Activated CD8-positive, alpha-beta T cell treated with anti-CD3 and anti-CD28 coated beads, Interleukin-2, amount 10 ng/mL, durations not matched to agents 7 days and 5 days (primary cell): ENCODE measurements at regions not wholly inside any gene's neighbourhood (a gene's known extent, or its start where the extent isn't known, plus 50 kb on each side); places are given as distances from the start of the nearest gene placed in this dataset.

Experiments used
- ATAC-seq: fragments of 150-1000 bp; cut with Tn5 transposase; one replicate; pipeline ENCODE4 v1.10.0; 2021; ENCODE audit warnings: moderate library complexity
- CTCF ChIA-PET: fragments of 350-600 bp; sonication (Branson Sonifier 250); formaldehyde crosslinking; loops from one replicate; lab custom pipeline; 2021; ENCODE audit warnings: antibody characterized with exemption; lab: Charles Lee
- POLR2A ChIA-PET: fragments of 350-600 bp; sonication (Branson Sonifier 250); formaldehyde crosslinking; loops from one replicate; lab custom pipeline; 2021; ENCODE audit warnings: antibody characterized with exemption; lab: Charles Lee
- DNase-seq: peaks from one replicate; pipeline ENCODE4 v3.0.0-alpha.2; 2020
- H3K27ac Mint-ChIP-seq: one replicate; pipeline ENCODE4 v1.8.0; 2021; ENCODE audit warnings: mild to moderate bottlenecking, mixed read lengths
- H3K27me3 Mint-ChIP-seq: one replicate; pipeline ENCODE4 v1.8.0; 2021; ENCODE audit warnings: low read depth, mixed read lengths
- H3K36me3 Mint-ChIP-seq: one replicate; pipeline ENCODE4 v1.8.0; 2021; ENCODE audit warnings: low read depth, mixed read lengths
- H3K4me1 Mint-ChIP-seq: one replicate; pipeline ENCODE4 v1.8.0; 2021; ENCODE audit warnings: low read depth, mixed read lengths
- H3K4me3 Mint-ChIP-seq: one replicate; pipeline ENCODE4 v1.8.0; 2021; ENCODE audit warnings: mild to moderate bottlenecking, mixed read lengths
- H3K9me3 Mint-ChIP-seq: one replicate; pipeline ENCODE4 v1.8.0; 2022; ENCODE audit warnings: mixed read lengths; ENCODE audit not compliant: insufficient read depth

DNA sequence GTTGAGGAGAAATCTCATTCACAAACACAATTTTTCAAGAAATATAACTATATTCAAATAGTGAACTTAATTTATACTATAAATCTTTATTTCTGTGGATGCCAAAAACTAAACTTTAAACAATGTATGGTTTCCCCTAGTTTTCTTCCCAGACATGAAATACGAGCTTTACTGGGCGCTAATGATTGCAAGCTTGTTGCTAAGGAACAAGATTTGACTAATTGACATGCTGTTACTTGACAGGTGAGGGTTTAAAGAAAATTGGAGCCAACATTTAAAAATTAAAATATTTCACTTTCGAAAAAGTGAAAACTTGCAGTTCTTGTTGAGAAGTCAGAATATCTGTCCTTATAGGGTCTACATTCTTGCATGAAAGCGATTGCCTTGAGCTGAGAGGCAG, 381.0 kb downstream of the MEIS1 start:
- Mint-ChIP-seq H3K4me3 (no peak overlapping the region), H3K9me3 (no peaks in the 10 kb centered on the region), H3K27me3 (no peaks in the 10 kb centered on the region), H3K4me1 (no peaks in the 10 kb centered on the region), H3K27ac (no peak overlapping the region), H3K36me3 (no peaks in the 10 kb centered on the region)
- DNase-seq: no peak
- POLR2A ChIA-PET: no interaction called here
- ATAC-seq: no peak
- CTCF ChIA-PET: no interaction called here

DNA sequence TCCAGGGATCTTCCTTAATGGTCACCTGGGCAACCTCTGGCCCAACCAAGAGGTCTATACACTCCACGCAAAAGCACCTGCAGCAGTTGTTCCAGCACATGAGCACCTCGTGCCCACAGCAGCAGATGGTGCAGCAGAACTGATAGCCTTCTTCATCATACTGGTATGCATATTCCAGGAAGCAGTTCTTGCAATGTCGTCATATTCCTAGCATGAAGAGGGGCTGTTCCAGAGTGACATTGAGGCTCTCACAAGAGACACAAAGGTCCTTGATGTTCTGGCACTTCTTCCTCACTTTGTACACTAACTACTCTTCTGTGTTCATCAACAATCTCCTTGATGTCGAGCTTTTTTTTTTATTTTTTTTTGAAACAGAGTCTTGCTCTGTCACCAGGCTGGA, 386.2 kb downstream of the MEIS1 start:
- Mint-ChIP-seq H3K4me1 (no peaks in the 10 kb centered on the region), H3K27ac (no peak overlapping the region), H3K36me3 (no peaks in the 10 kb centered on the region), H3K27me3 (no peaks in the 10 kb centered on the region), H3K4me3 (no peak overlapping the region), H3K9me3 (no peaks in the 10 kb centered on the region)
- DNase-seq (no peak), ATAC-seq (no peak)
- CTCF ChIA-PET: no interaction called here
- POLR2A ChIA-PET: no interaction called here

DNA sequence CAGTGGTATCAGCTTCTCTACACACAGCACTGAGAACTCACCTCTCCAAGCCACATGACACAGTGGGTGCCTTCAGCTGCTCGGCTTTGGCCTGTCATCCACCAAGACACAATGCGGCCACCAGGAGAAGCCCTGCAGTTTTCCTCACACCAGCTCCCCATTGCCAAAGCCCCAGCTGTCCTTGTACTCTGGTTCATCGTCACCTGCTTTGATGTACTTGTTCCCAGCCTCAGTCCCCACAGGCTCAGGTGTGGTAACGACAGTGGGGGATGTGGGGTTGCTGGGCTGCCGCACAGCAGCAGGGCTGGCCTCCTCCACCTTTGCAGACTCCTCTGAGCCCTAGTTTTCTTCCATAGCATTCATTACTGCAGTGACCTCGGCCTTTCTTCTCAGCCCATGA, 387.3 kb downstream of the MEIS1 start:
- POLR2A ChIA-PET: no interaction called here
- H3K27ac Mint-ChIP-seq: no peak overlapping the region
- H3K4me3 Mint-ChIP-seq: no peak overlapping the region
- ATAC-seq (no peak), DNase-seq (no peak)
- no peaks in the 10 kb centered on the region for H3K36me3 Mint-ChIP-seq
- no peaks in the 10 kb centered on the region for H3K4me1 Mint-ChIP-seq
- CTCF ChIA-PET: no interaction called here
- no peaks in the 10 kb centered on the region for H3K27me3 Mint-ChIP-seq
- no peaks in the 10 kb centered on the region for H3K9me3 Mint-ChIP-seq

DNA sequence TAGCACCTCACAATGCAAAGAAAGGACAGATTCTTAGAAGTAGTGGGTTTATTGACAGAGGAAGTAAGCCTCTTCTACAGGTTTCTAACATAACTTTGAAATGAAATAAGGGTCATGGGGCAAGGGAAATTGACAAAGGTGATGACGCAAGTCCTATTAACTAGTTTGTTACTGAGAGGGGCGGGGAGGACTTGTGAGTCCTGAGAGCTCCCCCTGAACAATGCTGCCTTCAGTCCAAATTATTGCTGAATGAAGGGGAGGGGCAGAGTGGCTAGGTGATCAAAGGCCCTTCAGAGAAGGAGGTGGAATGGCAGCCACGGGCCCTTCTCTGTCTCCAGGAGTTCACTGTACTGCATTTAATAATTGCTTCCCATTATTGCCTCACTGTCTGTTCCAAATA, 390.0 kb downstream of the MEIS1 start:
- H3K27ac Mint-ChIP-seq: no peak overlapping the region
- ATAC-seq (no peak), DNase-seq (no peak)
- H3K27me3 Mint-ChIP-seq: no peaks in the 10 kb centered on the region
- no peak overlapping the region for H3K4me3 Mint-ChIP-seq
- no peaks in the 10 kb centered on the region for H3K4me1 Mint-ChIP-seq
- POLR2A ChIA-PET: no interaction called here
- H3K9me3 Mint-ChIP-seq: no peaks in the 10 kb centered on the region
- no peaks in the 10 kb centered on the region for H3K36me3 Mint-ChIP-seq
- CTCF ChIA-PET: no interaction called here

DNA sequence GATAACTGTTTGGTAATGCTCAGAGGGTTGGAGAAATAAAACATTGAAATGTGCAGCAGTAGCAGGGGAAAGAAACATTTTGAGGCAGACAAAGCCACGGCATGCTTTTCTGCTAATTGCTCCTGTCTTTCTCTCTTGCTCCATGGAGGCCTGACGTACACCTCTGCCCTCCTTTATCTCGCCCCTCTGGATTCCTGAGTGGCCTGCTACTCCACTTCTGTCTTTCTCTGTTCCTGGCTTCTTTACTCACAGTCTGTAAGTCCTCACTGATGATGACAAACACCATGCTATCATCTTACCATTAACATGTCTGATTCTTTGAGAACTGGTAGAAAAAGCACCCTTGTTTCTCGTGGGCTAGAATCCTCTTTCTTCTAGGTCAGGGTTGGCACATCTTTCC, 392.9 kb downstream of the MEIS1 start:
- no peak for ATAC-seq
- CTCF ChIA-PET: no interaction called here
- no peaks in the 10 kb centered on the region for H3K4me1 Mint-ChIP-seq
- POLR2A ChIA-PET: no interaction called here
- H3K27me3 Mint-ChIP-seq: no peaks in the 10 kb centered on the region
- no peak for DNase-seq
- no peak overlapping the region for H3K27ac Mint-ChIP-seq
- H3K36me3 Mint-ChIP-seq: no peaks in the 10 kb centered on the region
- no peak overlapping the region for H3K4me3 Mint-ChIP-seq
- no peaks in the 10 kb centered on the region for H3K9me3 Mint-ChIP-seq

DNA sequence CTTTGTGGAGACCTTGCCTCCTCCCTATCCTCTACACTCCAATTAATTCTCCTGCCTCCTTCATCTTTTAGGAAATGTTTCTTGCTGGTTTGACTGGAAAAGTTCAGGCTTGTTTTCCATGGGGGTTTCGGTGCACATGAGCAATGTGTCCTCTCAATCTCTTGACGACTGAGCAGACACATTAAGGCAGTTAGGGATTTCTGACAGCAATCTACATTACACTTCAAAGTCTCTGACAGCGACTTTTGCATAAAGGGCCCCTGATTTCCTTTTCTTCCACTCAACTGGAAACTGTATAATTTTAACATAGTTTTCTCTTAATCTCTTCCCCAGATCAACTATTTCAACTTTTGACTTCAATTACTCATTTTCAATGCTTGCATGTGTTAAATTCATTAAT, 394.0 kb downstream of the MEIS1 start:
- DNase-seq (no peak), ATAC-seq (no peak)
- H3K36me3 Mint-ChIP-seq: no peaks in the 10 kb centered on the region
- H3K27me3 Mint-ChIP-seq: no peaks in the 10 kb centered on the region
- no peak overlapping the region for H3K4me3 Mint-ChIP-seq
- H3K27ac Mint-ChIP-seq: no peak overlapping the region
- no peaks in the 10 kb centered on the region for H3K9me3 Mint-ChIP-seq
- ChIA-PET CTCF (no interaction called here), POLR2A (no interaction called here)
- no peaks in the 10 kb centered on the region for H3K4me1 Mint-ChIP-seq

DNA sequence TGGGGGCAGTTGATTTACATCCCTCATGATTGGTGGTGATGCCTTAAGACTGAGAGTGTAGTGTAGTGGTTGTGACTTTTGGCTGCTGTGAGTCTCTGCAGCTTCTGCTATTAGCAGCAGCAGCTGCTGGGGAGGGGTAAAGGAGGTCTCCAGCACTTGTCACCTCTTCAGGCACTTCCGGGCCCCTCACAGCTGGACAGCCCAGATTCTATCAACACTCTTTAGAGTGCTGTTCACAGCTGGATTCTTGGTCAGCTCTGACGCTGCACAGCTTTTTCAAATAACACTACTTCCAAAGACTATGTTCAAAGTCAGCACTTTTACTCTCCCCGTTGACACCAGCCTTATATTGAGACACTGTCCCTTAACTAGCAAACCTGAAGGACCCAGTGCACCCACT, 396.0 kb downstream of the MEIS1 start:
- Mint-ChIP-seq H3K4me3 (no peak overlapping the region), H3K9me3 (no peaks in the 10 kb centered on the region), H3K36me3 (no peaks in the 10 kb centered on the region), H3K4me1 (no peaks in the 10 kb centered on the region), H3K27me3 (no peaks in the 10 kb centered on the region), H3K27ac (no peak overlapping the region)
- POLR2A ChIA-PET: no interaction called here
- DNase-seq (no peak), ATAC-seq (no peak)
- CTCF ChIA-PET: no interaction called here

DNA sequence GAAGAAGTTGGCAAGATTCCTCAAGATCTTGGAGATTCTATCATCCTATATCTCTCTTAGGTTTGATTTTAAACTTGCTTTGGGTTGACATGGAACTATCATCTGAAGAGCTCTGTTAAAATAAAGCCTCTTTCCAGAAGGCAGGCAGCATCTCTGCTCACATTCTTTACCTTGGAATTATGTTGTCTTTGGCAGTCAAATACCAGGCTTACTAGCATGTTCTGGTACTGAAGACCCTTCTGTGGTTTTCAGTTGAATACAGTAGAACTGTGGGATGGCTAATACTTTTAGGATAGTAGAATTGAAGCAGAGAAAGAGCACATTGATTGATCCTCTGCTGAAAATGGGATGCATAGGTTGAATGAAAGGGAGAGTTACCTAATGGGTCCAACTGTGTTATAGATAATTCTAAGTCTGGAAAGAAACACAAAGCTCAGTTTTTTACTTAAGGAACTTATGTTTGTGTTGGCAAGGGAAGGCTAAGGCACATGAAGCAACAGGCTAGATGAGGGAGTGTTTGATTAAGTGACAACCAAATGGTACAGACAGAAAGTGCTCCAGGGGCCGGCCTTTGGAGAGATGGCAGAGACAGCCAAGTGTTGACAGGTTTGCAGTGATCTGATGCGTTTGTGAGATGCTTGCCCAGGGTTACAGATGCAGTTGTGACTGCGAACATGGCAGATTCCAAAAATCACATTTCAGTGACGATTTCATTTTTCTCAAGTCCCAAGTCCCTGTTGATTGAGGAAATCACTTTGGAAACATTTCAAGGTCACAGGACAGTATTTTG, 397.9 kb downstream of the MEIS1 start:
- H3K36me3 Mint-ChIP-seq: no peaks in the 10 kb centered on the region
- DNase-seq: no peak
- ChIA-PET CTCF (no interaction called here), POLR2A (no interaction called here)
- H3K4me1 Mint-ChIP-seq: no peaks in the 10 kb centered on the region
- no peak overlapping the region for H3K4me3 Mint-ChIP-seq
- no peak overlapping the region for H3K27ac Mint-ChIP-seq
- no peak for ATAC-seq
- H3K9me3 Mint-ChIP-seq: no peaks in the 10 kb centered on the region
- H3K27me3 Mint-ChIP-seq: no peaks in the 10 kb centered on the region

DNA sequence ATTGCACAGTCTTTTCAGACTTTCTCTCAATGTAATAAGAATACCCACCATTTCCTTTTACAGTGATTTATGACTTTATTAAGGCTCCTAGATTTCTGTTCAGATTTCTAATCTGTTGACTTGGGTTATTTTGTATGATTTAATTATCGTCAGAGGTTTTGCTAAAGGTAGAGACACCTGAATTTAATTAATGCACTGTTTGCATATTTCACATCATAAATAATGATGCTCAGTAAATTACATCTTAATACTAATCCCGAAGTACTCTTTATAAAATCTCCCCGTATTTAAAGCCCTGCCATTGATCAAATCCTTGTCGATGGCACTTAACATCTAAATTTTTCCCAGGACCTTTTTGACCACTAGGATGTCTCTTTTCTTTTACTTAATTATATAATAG, 399.9 kb downstream of the MEIS1 start:
- ChIA-PET CTCF (no interaction called here), POLR2A (no interaction called here)
- H3K27me3 Mint-ChIP-seq: no peaks in the 10 kb centered on the region

DNA sequence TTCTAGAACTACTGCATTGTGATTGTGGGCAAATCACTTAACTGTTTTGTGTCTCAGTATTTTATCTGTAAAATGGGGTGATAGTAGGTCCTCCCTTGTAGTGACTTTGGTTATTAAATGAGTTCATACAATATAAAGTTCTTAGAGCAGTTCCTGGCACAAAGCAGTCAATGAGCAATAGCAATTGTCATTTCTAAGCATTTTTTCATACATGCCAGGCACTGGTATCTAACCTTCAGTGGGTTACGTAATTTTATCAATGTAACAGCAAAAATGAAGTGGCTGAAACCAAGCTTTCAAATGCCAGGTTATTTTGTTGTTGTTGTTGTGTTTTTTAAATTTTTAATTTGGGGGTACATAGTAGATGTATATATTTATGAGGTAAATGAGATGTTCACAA, 401.9 kb downstream of the MEIS1 start:
- Mint-ChIP-seq H3K27ac (no peak overlapping the region), H3K4me1 (no peaks in the 10 kb centered on the region), H3K36me3 (no peaks in the 10 kb centered on the region), H3K4me3 (no peak overlapping the region), H3K27me3 (no peaks in the 10 kb centered on the region), H3K9me3 (peaks cover 9% of the 10 kb centered on the region)
- DNase-seq (no peak), ATAC-seq (no peak)
- ChIA-PET CTCF (no interaction called here), POLR2A (no interaction called here)

More for the DNA sequence above, 399.9 kb downstream of the MEIS1 start:
- ATAC-seq (no peak), DNase-seq (no peak)
- H3K9me3 Mint-ChIP-seq: peaks cover 4% of the 10 kb centered on the region
- H3K27ac Mint-ChIP-seq: no peak overlapping the region
- no peaks in the 10 kb centered on the region for H3K36me3 Mint-ChIP-seq
- H3K4me1 Mint-ChIP-seq: no peaks in the 10 kb centered on the region
- no peak overlapping the region for H3K4me3 Mint-ChIP-seq

DNA sequence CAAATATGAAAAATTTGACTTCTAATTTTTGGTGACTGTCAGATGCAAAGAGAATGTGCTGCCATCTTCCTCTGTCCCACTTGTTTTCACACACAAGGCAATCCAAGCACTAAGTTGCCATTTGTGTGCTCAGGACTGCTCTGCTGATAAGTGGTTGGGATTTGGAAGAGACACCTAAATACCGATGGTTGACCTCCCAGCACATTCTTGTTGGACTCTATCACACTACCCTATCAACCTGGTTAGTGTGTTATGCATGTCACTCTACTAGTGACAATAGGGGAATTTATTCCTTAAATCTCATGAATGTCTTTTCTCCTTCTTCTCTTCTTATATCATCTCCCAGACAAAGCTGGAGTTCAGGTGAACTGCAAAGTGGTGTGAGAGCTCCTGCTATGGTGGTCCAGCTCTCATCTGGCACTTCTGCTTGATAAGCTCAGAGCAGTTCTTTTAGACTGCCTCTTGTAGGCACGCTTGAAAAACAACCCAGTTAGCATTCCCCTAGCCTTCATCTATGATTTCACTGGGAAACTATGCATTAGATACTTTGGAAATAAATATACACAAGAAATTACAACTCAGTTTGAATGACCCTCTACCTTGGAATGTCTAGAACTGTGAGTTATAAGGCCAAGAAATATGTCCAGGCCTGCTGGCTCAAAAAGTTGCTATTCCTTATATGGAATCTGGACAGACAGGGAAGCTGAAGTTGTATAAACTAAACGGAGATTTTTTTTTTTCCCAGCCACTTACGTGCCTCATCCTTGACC, 404.8 kb downstream of the MEIS1 start:
- Mint-ChIP-seq H3K27me3 (no peaks in the 10 kb centered on the region), H3K4me1 (no peaks in the 10 kb centered on the region), H3K27ac (no peak overlapping the region), H3K9me3 (peaks cover 9% of the 10 kb centered on the region), H3K4me3 (no peak overlapping the region), H3K36me3 (no peaks in the 10 kb centered on the region)
- ChIA-PET POLR2A (no interaction called here), CTCF (no interaction called here)
- no peak for ATAC-seq
- no peak for DNase-seq

DNA sequence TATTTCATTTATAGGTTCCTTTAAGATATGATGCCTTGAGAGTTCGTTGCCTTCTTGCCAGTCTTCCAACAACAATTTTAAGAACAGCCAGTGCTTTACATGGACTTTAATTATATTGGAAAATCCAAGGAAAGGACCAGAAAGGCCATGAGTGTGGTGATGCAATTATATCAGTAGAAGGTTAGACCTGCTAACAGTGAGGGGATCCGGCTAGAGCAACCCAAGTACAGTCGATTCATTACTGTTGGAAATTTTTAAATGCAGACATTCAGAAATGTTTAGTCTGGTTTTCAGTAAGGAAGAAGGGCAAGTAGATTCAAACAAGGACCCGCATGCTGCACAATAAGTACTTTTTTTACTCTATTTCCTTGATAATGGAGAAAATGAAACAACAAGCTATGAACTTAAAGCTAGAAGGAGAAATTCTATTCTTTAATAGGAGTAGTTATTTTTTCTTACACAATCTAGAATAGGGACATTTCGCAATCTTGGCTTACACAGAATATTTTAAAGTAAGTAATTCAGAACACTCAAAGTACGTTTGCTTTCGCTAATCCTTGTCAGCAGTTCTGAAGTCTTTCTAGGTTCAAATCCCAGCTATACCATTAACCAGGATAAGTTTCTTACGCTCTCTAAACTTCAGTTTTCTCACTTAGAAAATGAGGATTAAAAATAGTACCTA, 405.5 kb downstream of the MEIS1 start:
- Mint-ChIP-seq H3K27me3 (no peaks in the 10 kb centered on the region), H3K4me1 (no peaks in the 10 kb centered on the region), H3K36me3 (no peaks in the 10 kb centered on the region), H3K4me3 (no peak overlapping the region), H3K9me3 (peaks cover 9% of the 10 kb centered on the region), H3K27ac (no peak overlapping the region)
- DNase-seq: no peak
- ATAC-seq: no peak
- CTCF ChIA-PET: no interaction called here
- POLR2A ChIA-PET: no interaction called here
